ENCODE measurements at regions not wholly inside any gene's neighbourhood (a gene's known extent, or its start where the extent isn't known, plus 50 kb on each side); places are given as distances from the start of the nearest gene placed in this dataset.
"Not testable (repeated sequence)": the region's sequence is repeated elsewhere in the genome, so short reads cannot be mapped to it uniquely, and the experiment has no call there.

- Histone ChIP-seq H2AFZ (ENCODE audit: low read depth, low read length) (no peak overlapping the region), H3K4me3 (ENCODE audit: insufficient read depth, low read depth, low read length) (no peak overlapping the region), H3K9ac (ENCODE audit: low read length) (no peak overlapping the region), H3K4me2 (ENCODE audit: low read length) (no peak overlapping the region), H3K79me2 (ENCODE audit: insufficient read depth, low read length) (no peaks in the 10 kb centered on the region), H3K27ac (ENCODE audit: low read depth, low read length) (no peak overlapping the region), H3K27me3 (ENCODE audit: insufficient read depth, low read length) (no peaks in the 10 kb centered on the region), H3K9me3 (ENCODE audit: insufficient read depth, low read depth, low read length) (no peaks in the 10 kb centered on the region), H4K20me1 (ENCODE audit: insufficient read depth, low read length) (no peaks in the 10 kb centered on the region), H3K36me3 (ENCODE audit: insufficient read depth, low read length) (no peaks in the 10 kb centered on the region), H3K4me1 (ENCODE audit: insufficient read depth, low read length) (no peaks in the 10 kb centered on the region)
- no peaks in the 10 kb centered on the region for H3K36me3 Mint-ChIP-seq (ENCODE audit: low read depth, unreplicated experiment)
- TF ChIP-seq, protein P1, sequence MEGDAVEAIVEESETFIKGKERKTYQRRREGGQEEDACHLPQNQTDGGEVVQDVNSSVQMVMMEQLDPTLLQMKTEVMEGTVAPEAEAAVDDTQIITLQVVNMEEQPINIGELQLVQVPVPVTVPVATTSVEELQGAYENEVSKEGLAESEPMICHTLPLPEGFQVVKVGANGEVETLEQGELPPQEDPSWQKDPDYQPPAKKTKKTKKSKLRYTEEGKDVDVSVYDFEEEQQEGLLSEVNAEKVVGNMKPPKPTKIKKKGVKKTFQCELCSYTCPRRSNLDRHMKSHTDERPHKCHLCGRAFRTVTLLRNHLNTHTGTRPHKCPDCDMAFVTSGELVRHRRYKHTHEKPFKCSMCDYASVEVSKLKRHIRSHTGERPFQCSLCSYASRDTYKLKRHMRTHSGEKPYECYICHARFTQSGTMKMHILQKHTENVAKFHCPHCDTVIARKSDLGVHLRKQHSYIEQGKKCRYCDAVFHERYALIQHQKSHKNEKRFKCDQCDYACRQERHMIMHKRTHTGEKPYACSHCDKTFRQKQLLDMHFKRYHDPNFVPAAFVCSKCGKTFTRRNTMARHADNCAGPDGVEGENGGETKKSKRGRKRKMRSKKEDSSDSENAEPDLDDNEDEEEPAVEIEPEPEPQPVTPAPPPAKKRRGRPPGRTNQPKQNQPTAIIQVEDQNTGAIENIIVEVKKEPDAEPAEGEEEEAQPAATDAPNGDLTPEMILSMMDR (IDR thresholded peaks at IDR 0.05; ENCODE audit: insufficient read depth, low read depth, low read length), result no peak
- no peak for TF ChIP-seq EZH2 (IDR thresholded peaks at IDR 0.05; ENCODE audit: insufficient read depth, low read length)
- H3K4me3 Mint-ChIP-seq (ENCODE audit: unreplicated experiment), result no peak overlapping the region
- peaks cover 2% of the 10 kb centered on the region for H3K4me1 Mint-ChIP-seq (ENCODE audit: low read depth, unreplicated experiment)
- DNase-seq (ENCODE audit: low read depth) (no peak), FAIRE-seq (no peak)
- H3K27me3 Mint-ChIP-seq (ENCODE audit: low read depth, unreplicated experiment), result no peaks in the 10 kb centered on the region
- no peak overlapping the region for H3K27ac Mint-ChIP-seq (ENCODE audit: unreplicated experiment)
- peaks cover 15% of the 10 kb centered on the region for H3K9me3 Mint-ChIP-seq (ENCODE audit: unreplicated experiment)
These were observed 1008.8 kb downstream of the STPG2 start for GRCh38 chr4:97134456-97134855.

DNA sequence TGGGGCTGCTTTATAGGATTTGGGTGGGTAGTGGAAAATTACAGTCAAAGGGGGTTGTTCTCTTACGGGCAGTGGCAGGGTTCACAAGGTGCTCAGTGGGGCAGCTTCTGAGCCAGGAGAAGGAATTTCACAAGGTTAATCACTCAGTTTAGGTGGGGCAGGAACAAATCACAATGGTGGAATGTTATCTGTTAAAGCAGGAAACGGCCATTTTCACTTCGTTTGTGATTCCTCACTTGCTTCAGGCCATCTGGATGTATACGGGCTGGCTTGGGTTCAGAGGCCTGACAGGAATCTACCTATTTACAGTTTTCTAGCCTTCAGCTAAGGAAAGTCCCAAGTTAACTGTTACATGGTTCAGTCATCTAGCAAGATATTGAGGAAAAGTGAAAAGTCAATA, 1003.5 kb downstream of the STPG2 start:
- Mint-ChIP-seq H3K36me3 (ENCODE audit: low read depth, unreplicated experiment) (no peaks in the 10 kb centered on the region), H3K4me3 (ENCODE audit: unreplicated experiment) (no peak overlapping the region), H3K27me3 (ENCODE audit: low read depth, unreplicated experiment) (no peaks in the 10 kb centered on the region), H3K9me3 (ENCODE audit: unreplicated experiment) (peaks cover 18% of the 10 kb centered on the region), H3K27ac (ENCODE audit: unreplicated experiment) (no peak overlapping the region), H3K4me1 (ENCODE audit: low read depth, unreplicated experiment) (no peaks in the 10 kb centered on the region)
- Histone ChIP-seq H4K20me1 (ENCODE audit: insufficient read depth, low read length) (no peaks in the 10 kb centered on the region), H3K79me2 (ENCODE audit: insufficient read depth, low read length) (no peaks in the 10 kb centered on the region), H2AFZ (ENCODE audit: low read depth, low read length) (no peak overlapping the region), H3K27me3 (ENCODE audit: insufficient read depth, low read length) (no peaks in the 10 kb centered on the region), H3K4me1 (ENCODE audit: insufficient read depth, low read length) (no peaks in the 10 kb centered on the region), H3K36me3 (ENCODE audit: insufficient read depth, low read length) (no peaks in the 10 kb centered on the region), H3K27ac (ENCODE audit: low read depth, low read length) (no peak overlapping the region), H3K4me3 (ENCODE audit: insufficient read depth, low read depth, low read length) (no peak overlapping the region), H3K4me2 (ENCODE audit: low read length) (no peak overlapping the region), H3K9me3 (ENCODE audit: insufficient read depth, low read depth, low read length) (no peaks in the 10 kb centered on the region), H3K9ac (ENCODE audit: low read length) (no peak overlapping the region)
- TF ChIP-seq, protein P1 (IDR thresholded peaks at IDR 0.05; ENCODE audit: insufficient read depth, low read depth, low read length), result no peak
- TF ChIP-seq EZH2 (IDR thresholded peaks at IDR 0.05; ENCODE audit: insufficient read depth, low read length), result no peak
- DNase-seq (ENCODE audit: low read depth) (no peak), FAIRE-seq (no peak)

GRCh38 chr4:97140545-97140944, 1002.7 kb downstream of the STPG2 start:
- Mint-ChIP-seq H3K4me1 (ENCODE audit: low read depth, unreplicated experiment) (no peaks in the 10 kb centered on the region), H3K4me3 (ENCODE audit: unreplicated experiment) (no peak overlapping the region), H3K9me3 (ENCODE audit: unreplicated experiment) (peaks cover 18% of the 10 kb centered on the region), H3K27ac (ENCODE audit: unreplicated experiment) (no peak overlapping the region), H3K36me3 (ENCODE audit: low read depth, unreplicated experiment) (no peaks in the 10 kb centered on the region), H3K27me3 (ENCODE audit: low read depth, unreplicated experiment) (no peaks in the 10 kb centered on the region)
- Histone ChIP-seq H3K27ac (ENCODE audit: low read depth, low read length) (no peak overlapping the region), H3K4me2 (ENCODE audit: low read length) (no peak overlapping the region), H2AFZ (ENCODE audit: low read depth, low read length) (no peak overlapping the region), H3K79me2 (ENCODE audit: insufficient read depth, low read length) (no peaks in the 10 kb centered on the region), H3K36me3 (ENCODE audit: insufficient read depth, low read length) (no peaks in the 10 kb centered on the region), H3K4me3 (ENCODE audit: insufficient read depth, low read depth, low read length) (no peak overlapping the region), H3K27me3 (ENCODE audit: insufficient read depth, low read length) (no peaks in the 10 kb centered on the region), H3K4me1 (ENCODE audit: insufficient read depth, low read length) (no peaks in the 10 kb centered on the region), H3K9me3 (ENCODE audit: insufficient read depth, low read depth, low read length) (no peaks in the 10 kb centered on the region), H4K20me1 (ENCODE audit: insufficient read depth, low read length) (no peaks in the 10 kb centered on the region), H3K9ac (ENCODE audit: low read length) (no peak overlapping the region)
- no peak for FAIRE-seq
- TF ChIP-seq EZH2 (IDR thresholded peaks at IDR 0.05; ENCODE audit: insufficient read depth, low read length), result no peak
- TF ChIP-seq, protein P1 (IDR thresholded peaks at IDR 0.05; ENCODE audit: insufficient read depth, low read depth, low read length), result no peak
- no peak for DNase-seq (ENCODE audit: low read depth)

GRCh38 chr4:97141332-97141731, 1001.9 kb downstream of the STPG2 start:
- not testable (repeated sequence) for H3K4me3 Mint-ChIP-seq (ENCODE audit: unreplicated experiment); H3K4me3 ChIP-seq (ENCODE audit: insufficient read depth, low read depth, low read length); H3K36me3 Mint-ChIP-seq (ENCODE audit: low read depth, unreplicated experiment); FAIRE-seq; H4K20me1 ChIP-seq (ENCODE audit: insufficient read depth, low read length); H3K9ac ChIP-seq (ENCODE audit: low read length); H3K36me3 ChIP-seq (ENCODE audit: insufficient read depth, low read length); H3K27me3 Mint-ChIP-seq (ENCODE audit: low read depth, unreplicated experiment); H3K4me2 ChIP-seq (ENCODE audit: low read length); H3K4me1 ChIP-seq (ENCODE audit: insufficient read depth, low read length); H2AFZ ChIP-seq (ENCODE audit: low read depth, low read length); H3K27ac ChIP-seq (ENCODE audit: low read depth, low read length); H3K4me1 Mint-ChIP-seq (ENCODE audit: low read depth, unreplicated experiment); H3K79me2 ChIP-seq (ENCODE audit: insufficient read depth, low read length); H3K27ac Mint-ChIP-seq (ENCODE audit: unreplicated experiment); H3K9me3 ChIP-seq (ENCODE audit: insufficient read depth, low read depth, low read length); DNase-seq (ENCODE audit: low read depth); H3K27me3 ChIP-seq (ENCODE audit: insufficient read depth, low read length)
- peaks cover 18% of the 10 kb centered on the region for H3K9me3 Mint-ChIP-seq (ENCODE audit: unreplicated experiment)
